K562 (cell line): ENCODE measurements at regions not wholly inside any gene's neighbourhood (a gene's known extent, or its start where the extent isn't known, plus 50 kb on each side); places are given as distances from the start of the nearest gene placed in this dataset.

Experiments
- ATAC-seq: fragments of 200-7000 bp; cut with Tn5 transposase; 3 replicates; pipeline ENCODE4 v1.9.1; 2020; ENCODE audit warnings: moderate library complexity
- BruUV-seq: library from RNA; stranded (reverse); fragments of 400-500 nt; replicated peaks from 2 replicates; lab custom pipeline; 2021; lab: Mats Ljungman, UMichigan
- CTCF ChIA-PET: fragments of 300-600 bp; formaldehyde crosslinking; extraction: SDS; loops from one replicate; lab custom pipeline; 2021; ENCODE audit warnings: low intra/inter-chr PET ratio; lab: Yijun Ruan, JAX
- POLR2A ChIA-PET: fragments of 300-600, 350-650 bp; sonication (Branson Sonifier 250); formaldehyde crosslinking; extraction: SDS; loops from one replicate; lab custom pipeline; 2021; ENCODE audit warnings: antibody characterized with exemption, inconsistent platforms; lab: Yijun Ruan, JAX
- DNase-seq, 4 experiments: peaks; one replicate each; pipeline versions ENCODE4 v3.0.0 to v3.0.0-alpha.2; 2011 to 2018; ENCODE audit warnings: low spot score in 3 of 4, mixed read lengths in 3 of 4; ENCODE audit errors: extremely low read depth in 1 of 4
- FAIRE-seq: peaks from 2 replicates; lab custom pipeline; 2011; peaks lifted over from hg19 to GRCh38; lab: Jason Lieb, UNC
- H2AFZ ChIP-seq: 2 replicates; pipeline ENCODE4 v1.6.0; 2011; ENCODE audit warnings: low read depth, low read length, control low read depth, inconsistent platforms
- H3K27ac ChIP-seq: fragments of 200-600 bp; 3 replicates; pipeline ENCODE4 v1.8.0; 2011; ENCODE audit warnings: low read depth, mild to moderate bottlenecking, control low read depth, inconsistent platforms, low read length, moderate library complexity, mixed read lengths; ENCODE audit errors: extremely low read depth
- H3K27me3 ChIP-seq, 2 experiments: fragments of 300-600 bp in 1 of 2; 2 replicates in 1 of 2; 3 replicates in 1 of 2; pipeline versions ENCODE4 v1.6.0 to v1.8.0; 2011; ENCODE audit warnings: inconsistent platforms in 2 of 2, low read length in 2 of 2, mild to moderate bottlenecking in 1 of 2, mixed read lengths in 1 of 2, moderate library complexity in 1 of 2; ENCODE audit not compliant: control insufficient read depth in 2 of 2, insufficient read depth in 2 of 2
- H3K36me3 ChIP-seq: fragments of 300-600 bp; 3 replicates; pipeline ENCODE4 v1.8.0; 2011; ENCODE audit warnings: mild to moderate bottlenecking, low read length, inconsistent platforms; ENCODE audit not compliant: control insufficient read depth, insufficient read depth
- H3K4me1 ChIP-seq, 2 experiments: fragments of 200-600 bp in 1 of 2; replicated peaks in 1 of 2; 2 replicates in 1 of 2; 3 replicates in 1 of 2; pipeline versions ENCODE4 v1.5.1 to v1.8.0; 2011; ENCODE audit warnings: inconsistent platforms in 2 of 2, low read length in 2 of 2, mild to moderate bottlenecking in 1 of 2, mixed read lengths in 1 of 2, moderate library complexity in 1 of 2; ENCODE audit not compliant: control insufficient read depth in 2 of 2, insufficient read depth in 2 of 2
- H3K4me2 ChIP-seq: 2 replicates; pipeline ENCODE4 v1.6.1; 2011; ENCODE audit warnings: low read length, control low read depth, inconsistent platforms, mixed read lengths; ENCODE audit not compliant: insufficient read depth
- H3K4me3 ChIP-seq: fragments of 200-600 bp; sonication (generic), shearing (Covaris generic); 2 replicates; pipeline ENCODE4 v1.5.1; 2016; ENCODE audit warnings: control low read depth, inconsistent platforms
- H3K79me2 ChIP-seq: fragments of 200-600 bp; 3 replicates; pipeline ENCODE4 v1.8.0; 2011; ENCODE audit warnings: low read length, inconsistent platforms; ENCODE audit not compliant: control insufficient read depth, insufficient read depth
- H3K9ac ChIP-seq, 2 experiments: 2 replicates each; pipeline versions ENCODE4 v1.6.0 to v1.6.1; 2011; ENCODE audit warnings: low read depth in 2 of 2, low read length in 2 of 2, control low read depth in 1 of 2, inconsistent platforms in 1 of 2, mild to moderate bottlenecking in 1 of 2, mixed read lengths in 1 of 2; ENCODE audit not compliant: insufficient read depth in 1 of 2
- H3K9me1 ChIP-seq: one replicate; pipeline ENCODE4 v1.6.0; 2011; ENCODE audit warnings: inconsistent platforms, mild to moderate bottlenecking, low read length, moderate library complexity; ENCODE audit not compliant: control insufficient read depth, insufficient read depth
- H3K9me3 ChIP-seq: replicated peaks from 2 replicates; pipeline ENCODE4 v1.5.1; 2011; ENCODE audit warnings: low read depth, low read length, inconsistent platforms; ENCODE audit not compliant: control insufficient read depth, insufficient read depth
- H4K20me1 ChIP-seq: replicated peaks from 2 replicates; pipeline ENCODE4 v1.6.1; 2011; ENCODE audit warnings: low read length, inconsistent platforms, mixed read lengths; ENCODE audit not compliant: control insufficient read depth, insufficient read depth
- BRF2 ChIP-seq: IDR thresholded peaks from 3 replicates; pipeline ENCODE4 v1.6.1; 2011; ENCODE audit warnings: borderline replicate concordance, mild to moderate bottlenecking; ENCODE audit not compliant: insufficient read length, insufficient read depth
- CEBPG ChIP-seq, 3 experiments: fragments of 200-800 bp in 1 of 3; sonication (Bioruptor generic) in 1 of 3; sonication (generic) in 1 of 3; formaldehyde crosslinking in 1 of 3; IDR thresholded peaks in 2 of 3; conservative IDR thresholded peaks in 1 of 3; 2 replicates each; pipeline versions ENCODE4 v1.6.1 to v1.8.0; 2016 to 2022; ENCODE audit warnings: missing compliant biosample characterization in 2 of 3, missing genetic modification characterization in 2 of 3, mild to moderate bottlenecking in 1 of 3, missing genetic modification reagents in 1 of 3
- ETS2 ChIP-seq: IDR thresholded peaks from 2 replicates; pipeline ENCODE4 v1.6.1; 2016; ENCODE audit warnings: borderline replicate concordance, missing genetic modification characterization, mild to moderate bottlenecking, moderate library complexity, missing compliant biosample characterization; ENCODE audit not compliant: poor library complexity, severe bottlenecking
- ETV6 ChIP-seq, 3 experiments: fragments of 150-350 bp in 1 of 3; sonication (generic) in 1 of 3; formaldehyde crosslinking in 1 of 3; IDR thresholded peaks; 2 replicates each; pipeline versions ENCODE4 v1.6.1 to v1.8.0; 2014 to 2022; ENCODE audit warnings: borderline replicate concordance in 2 of 3, low read depth in 2 of 3, antibody characterized with exemption in 1 of 3, low read length in 1 of 3, mild to moderate bottlenecking in 1 of 3, missing genetic modification reagents in 1 of 3
- MCM3 ChIP-seq: fragments of 450-650 bp; IDR thresholded peaks from 2 replicates; pipeline ENCODE4 v1.6.1; 2016
- MEF2D ChIP-seq: conservative IDR thresholded peaks from 2 replicates; pipeline ENCODE4 v1.6.1; 2016; ENCODE audit warnings: low read depth, missing genetic modification characterization, missing compliant biosample characterization
- NUFIP1 ChIP-seq: fragments of 450-650 bp; IDR thresholded peaks from 2 replicates; pipeline ENCODE4 v1.6.1; 2018; ENCODE audit not compliant: partially characterized antibody
- POLR2A ChIP-seq: fragments of 450-650 bp; conservative IDR thresholded peaks from 2 replicates; pipeline ENCODE4 v1.6.1; 2016
- PRPF4 ChIP-seq: fragments of 200-400 bp; formaldehyde crosslinking; IDR thresholded peaks from one replicate; pipeline ENCODE4 v1.6.1; 2017; ENCODE audit warnings: low read length, low read depth, mild to moderate bottlenecking; ENCODE audit not compliant: insufficient read depth, poor library complexity, severe bottlenecking
- RCOR1 ChIP-seq, 2 experiments: IDR thresholded peaks; 2 replicates each; pipeline ENCODE4 v1.6.1; 2012; ENCODE audit warnings: low read depth in 2 of 2, low read length in 2 of 2, borderline replicate concordance in 1 of 2, improper control_type of control experiment in 1 of 2
- SIN3B ChIP-seq: fragments of 450-650 bp; IDR thresholded peaks from 2 replicates; pipeline ENCODE4 v1.6.1; 2017; ENCODE audit warnings: low read depth, mild to moderate bottlenecking, moderate library complexity
- SIRT6 ChIP-seq: IDR thresholded peaks from one replicate; pipeline ENCODE4 v1.6.1; 2012; ENCODE audit warnings: low read depth, mild to moderate bottlenecking, control low read depth, inconsistent platforms, low read length, moderate library complexity
- TCF15 ChIP-seq: fragments of 250-450 bp; sonication (Bioruptor Pico); IDR thresholded peaks from 2 replicates; pipeline ENCODE4 v1.8.0; 2022; ENCODE audit warnings: moderate library complexity, mild to moderate bottlenecking, inconsistent platforms
- XRCC4 ChIP-seq: IDR thresholded peaks from one replicate; pipeline ENCODE4 v1.6.1; 2011; ENCODE audit not compliant: insufficient read depth, insufficient read length; ENCODE audit errors: extremely low read depth
- ZNF354B ChIP-seq: fragments of 250-450 bp; sonication (Bioruptor Pico); IDR thresholded peaks from 2 replicates; pipeline ENCODE4 v1.4.0; 2020
- ZNF518B ChIP-seq: fragments of 250-450 bp; sonication (Bioruptor Pico); IDR thresholded peaks from 2 replicates; pipeline ENCODE4 v1.5.0; 2021; ENCODE audit warnings: mild to moderate bottlenecking, moderate library complexity
- ZNF696 ChIP-seq: fragments of 250-450 bp; sonication (Bioruptor Pico); conservative IDR thresholded peaks from 2 replicates; pipeline ENCODE4 v1.4.0; 2020; ENCODE audit warnings: mild to moderate bottlenecking, moderate library complexity
- WGBS: fragments of 100-300 bp; shearing (Covaris generic); methylation state at CpG from one replicate; pipeline ENCODE4 v1.1.6; 2016; ENCODE audit warnings: low coverage, mixed read lengths; ENCODE audit not compliant: insufficient coverage; ENCODE audit errors: missing lambda C conversion rate; 5-methylcytosine and 5-hydroxymethylcytosine counted together
- in situ Hi-C: fragments of 300-500 bp; cut with MboI; formaldehyde crosslinking; loops from 4 replicates; pipeline ENCODE4 v1.15.0; 2018; ENCODE audit warnings: inconsistent platforms, mixed read lengths
- intact Hi-C: fragments of 100-400 bp; cut with micrococcal nuclease; formaldehyde crosslinking; loops from 2 replicates; pipeline ENCODE4 v1.14.2; 2022

- in situ Hi-C loops (no loop called here), intact Hi-C loops (no loop called here)
- ChIA-PET CTCF (no interaction called here), POLR2A (no interaction called here)
- FAIRE-seq (no peak), DNase-seq (no peak), ATAC-seq (no peak)
- H3K9me3 ChIP-seq, result no peaks in the 10 kb centered on the region; the same call in none of the 2 replicates
- no peak overlapping the region for H2AFZ ChIP-seq
- H3K9ac ChIP-seq, result no peak overlapping the region
- H3K4me2 ChIP-seq, result no peak overlapping the region
- no peaks in the 10 kb centered on the region for H3K36me3 ChIP-seq
- no peak overlapping the region for H3K4me3 ChIP-seq
- H3K27me3 ChIP-seq, result no peaks in the 10 kb centered on the region
- under 1% methylated on average over 11 of the region's 11 CpGs for WGBS
- no peaks in the 10 kb centered on the region for H3K79me2 ChIP-seq
- H4K20me1 ChIP-seq, result no peaks in the 10 kb centered on the region
- no TSS peak for BruUV-seq
- H3K27ac ChIP-seq, result no peak overlapping the region
- H3K9me1 ChIP-seq, result no peaks in the 10 kb centered on the region
- no peaks in the 10 kb centered on the region for H3K4me1 ChIP-seq
- TF ChIP-seq ZNF518B (CRISPR knock-in tag) (no peak), POLR2A (no peak), MEF2D (tag) (no peak), ZNF696 (CRISPR knock-in tag) (no peak), NUFIP1 (no peak), MCM3 (no peak), SIRT6 (no peak), RCOR1 (IDR thresholded peaks at IDR 0.05; ENCODE audit: borderline replicate concordance in 1 of 2, low read depth in 2 of 2, low read length in 2 of 2) (no peak), TCF15 (no peak), XRCC4 (no peak), CEBPG (CRISPR knock-in tag; IDR thresholded peaks at IDR 0.05) (no peak), CEBPG (tag; conservative IDR thresholded peaks at IDR 0.05 in 1 of 2, IDR thresholded peaks at IDR 0.05 in 1 of 2) (no peak), PRPF4 (no peak), BRF2 (no peak), ETV6 (IDR thresholded peaks at IDR 0.05; ENCODE audit: borderline replicate concordance in 1 of 2, low read depth in 2 of 2, low read length in 1 of 2) (no peak), ETV6 (CRISPR knock-in tag; IDR thresholded peaks at IDR 0.05; ENCODE audit: borderline replicate concordance) (no peak), ZNF354B (CRISPR knock-in tag) (no peak), SIN3B (no peak), ETS2 (tag) (no peak)
Measured at GRCh38 chr3:499001-499761, 302.6 kb downstream of the CHL1 start.
